ENCODE measurements at regions not wholly inside any gene's neighbourhood (a gene's known extent, or its start where the extent isn't known, plus 50 kb on each side); places are given as distances from the start of the nearest gene placed in this dataset.

DNA sequence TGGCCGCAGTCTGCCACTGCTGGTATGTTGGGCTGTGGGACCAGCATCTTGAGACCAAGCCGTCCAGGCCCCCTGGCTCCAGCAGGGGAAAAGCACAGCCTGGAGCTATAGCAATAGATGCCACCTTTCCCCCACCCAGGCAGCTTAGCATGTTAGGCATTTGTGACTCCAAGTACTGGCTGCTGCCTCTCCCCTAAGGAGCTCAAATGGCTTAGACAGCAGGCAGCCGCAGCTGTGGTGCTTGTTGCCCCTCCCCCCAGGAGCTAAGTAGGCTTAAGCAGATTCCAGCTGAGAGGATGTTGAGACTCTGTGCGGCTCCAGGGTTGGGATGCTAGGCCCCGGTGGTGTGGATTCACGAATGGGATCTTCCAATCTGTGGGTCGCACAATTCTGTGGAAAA, 88.8 kb upstream of the ANKFN1 start:
- no peak for DNase-seq (ENCODE audit: low spot score)
- in situ Hi-C loops (cut with HindIII; ENCODE audit: low sequenced_read_pairs), result no loop called here

DNA sequence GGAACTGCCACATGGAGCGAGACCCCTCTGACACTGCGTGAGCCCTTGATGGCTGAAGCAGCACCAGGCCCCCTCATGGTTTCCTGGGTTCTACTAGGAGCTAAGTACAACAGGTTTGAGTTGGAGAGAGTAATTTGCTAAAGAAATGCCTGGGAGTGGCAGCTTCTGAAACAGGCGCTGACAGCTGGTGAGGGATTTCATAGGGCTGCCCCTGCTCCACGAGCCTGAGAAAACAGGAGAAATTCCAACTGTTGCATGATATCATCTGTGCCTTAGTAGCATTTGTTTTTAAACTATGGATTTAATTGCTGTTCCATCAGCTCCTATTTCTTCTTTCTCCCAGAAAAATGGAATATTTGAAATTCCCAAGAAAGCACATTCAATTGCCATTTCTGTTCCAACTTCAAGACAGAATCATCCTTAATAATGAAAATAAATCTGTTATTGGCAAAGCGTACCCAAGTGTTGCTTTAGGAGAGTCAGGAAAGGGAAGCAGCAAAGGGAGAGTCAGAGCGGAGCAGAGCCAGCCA, 78.8 kb upstream of the ANKFN1 start:
- in situ Hi-C loops (cut with HindIII; ENCODE audit: low sequenced_read_pairs), result no loop called here
- DNase-seq (ENCODE audit: low spot score), result no peak

DNA sequence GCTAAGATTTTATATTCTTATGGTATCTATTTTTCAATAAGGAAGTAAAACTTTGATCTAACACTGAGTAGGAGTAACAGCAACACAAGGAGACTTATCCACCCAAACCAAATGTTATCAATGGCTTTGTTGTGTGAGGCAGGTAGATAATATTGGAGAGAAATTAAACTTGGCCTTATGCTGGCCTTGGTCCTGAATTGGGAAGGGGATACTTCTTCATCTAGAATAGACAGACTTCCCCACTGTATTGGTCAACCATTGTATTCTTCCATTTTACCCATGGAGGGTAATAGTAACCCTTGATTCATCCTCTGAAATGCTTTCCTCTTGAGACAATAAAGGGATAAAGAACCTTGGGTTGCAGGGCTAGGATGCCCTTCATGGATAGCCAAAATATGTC, 76.3 kb upstream of the ANKFN1 start:
- no peak for DNase-seq (ENCODE audit: low spot score)
- in situ Hi-C loops (cut with HindIII; ENCODE audit: low sequenced_read_pairs), result no loop called here

DNA sequence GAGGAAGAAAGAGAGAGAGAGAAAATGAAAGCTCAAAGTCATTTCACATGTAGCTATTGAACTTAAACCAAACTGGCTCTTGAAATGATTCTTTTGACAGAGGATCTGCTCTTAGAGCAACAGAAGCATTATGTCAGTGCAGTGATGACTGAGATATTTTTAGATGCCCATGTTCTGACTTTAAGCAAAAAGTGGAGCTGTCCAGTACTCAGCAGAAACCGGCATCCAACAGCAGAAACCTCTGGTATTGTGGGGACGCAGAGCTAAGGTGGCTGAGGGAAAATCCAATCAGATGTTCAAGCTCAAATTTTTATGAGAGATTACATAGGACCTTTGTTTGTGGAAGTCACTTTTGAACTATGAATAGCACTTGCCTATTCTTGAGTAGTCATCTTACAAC, 69.8 kb upstream of the ANKFN1 start:
- in situ Hi-C loops (cut with HindIII; ENCODE audit: low sequenced_read_pairs), result no loop called here
- no peak for DNase-seq (ENCODE audit: low spot score)

DNA sequence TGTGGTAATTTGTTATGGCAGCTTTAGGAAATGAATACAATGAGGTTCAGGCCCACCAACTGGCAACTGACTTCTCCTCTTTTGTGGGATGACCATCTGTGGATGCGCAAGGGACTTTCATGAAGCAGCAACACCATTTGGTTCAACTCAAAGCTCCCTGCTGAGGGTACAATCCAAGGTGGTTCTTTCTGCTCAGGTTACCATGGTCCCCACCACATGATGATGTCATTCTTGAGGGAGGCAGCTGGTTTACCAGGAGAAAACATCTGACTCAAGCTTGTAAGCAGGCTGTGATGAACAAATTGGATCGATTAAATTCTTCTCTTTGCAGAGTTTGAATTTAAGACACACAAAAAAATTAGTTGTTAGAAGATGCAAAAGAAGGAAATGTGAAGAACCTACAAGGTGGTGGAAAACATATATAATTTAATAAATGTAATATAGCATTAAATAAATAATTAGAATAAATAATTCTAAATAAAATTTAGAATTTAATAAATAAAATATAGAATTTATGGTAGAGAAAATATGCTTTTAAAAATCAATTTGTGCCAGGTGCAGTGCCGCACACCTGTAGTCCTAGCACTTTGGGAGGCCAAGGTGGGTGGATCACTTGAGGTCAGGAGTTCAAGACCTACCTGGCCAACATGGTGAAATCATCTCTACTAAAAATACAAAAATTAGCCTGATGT, 67.6 kb upstream of the ANKFN1 start:
- DNase-seq (ENCODE audit: low spot score), result no peak
- in situ Hi-C loops (cut with HindIII; ENCODE audit: low sequenced_read_pairs), result no loop called here

DNA sequence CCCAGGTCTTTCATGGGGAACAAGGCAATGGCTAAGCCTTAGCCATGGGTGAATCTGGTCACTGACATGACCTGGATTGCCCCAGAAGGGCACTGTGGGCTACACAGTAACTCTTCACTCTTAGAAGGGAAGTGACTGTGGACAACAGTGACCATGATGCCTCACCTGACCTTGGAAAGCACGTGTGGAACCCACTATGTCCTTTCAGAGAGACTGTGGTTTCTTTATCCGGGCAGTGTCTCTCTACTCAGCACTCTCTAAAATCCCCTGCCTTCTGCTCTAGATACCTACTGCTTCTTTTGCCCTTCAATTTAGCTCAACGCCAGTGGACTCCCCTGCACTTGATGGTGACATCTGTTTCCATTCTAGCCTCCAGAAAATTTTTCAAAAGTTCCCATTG, 66.1 kb upstream of the ANKFN1 start:
- in situ Hi-C loops (cut with HindIII; ENCODE audit: low sequenced_read_pairs), result no loop called here
- DNase-seq (ENCODE audit: low spot score), result no peak

DNA sequence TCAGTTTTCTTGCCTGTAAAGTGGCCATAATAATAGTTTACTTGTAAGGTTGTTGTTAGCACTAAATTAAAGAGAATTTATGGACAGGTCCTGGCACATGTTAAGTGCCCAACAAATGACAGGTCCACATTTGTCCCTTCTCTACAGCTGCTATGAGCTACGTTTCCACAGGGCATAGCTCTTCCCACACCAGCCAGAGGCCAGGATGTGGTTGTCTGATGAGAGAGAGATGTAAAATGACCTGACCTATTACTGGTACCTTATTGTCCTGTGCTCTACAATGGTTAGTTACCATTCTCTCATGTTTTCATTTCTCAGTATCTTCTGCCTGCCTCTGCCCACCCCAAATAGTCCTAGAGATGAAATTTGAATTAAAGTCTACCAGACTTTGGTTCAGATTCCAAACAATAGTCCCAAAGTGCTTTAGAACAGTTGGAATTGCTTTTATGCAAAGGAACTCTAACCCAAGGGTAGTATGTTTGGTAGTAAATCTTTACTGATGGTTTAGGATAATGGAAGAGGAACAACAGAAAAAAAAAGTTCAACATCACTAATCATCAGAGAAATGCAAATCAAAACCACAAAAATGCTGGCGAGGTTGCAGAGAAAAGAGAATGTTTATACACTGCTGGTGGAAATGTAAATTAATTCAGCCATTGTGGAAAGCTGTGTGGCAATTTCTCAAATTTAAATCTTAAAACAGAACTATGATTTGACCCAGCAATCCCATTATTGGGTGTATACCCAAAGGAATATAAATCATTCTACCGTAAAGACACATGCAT, 57.1 kb upstream of the ANKFN1 start:
- no peak for DNase-seq (ENCODE audit: low spot score)
- in situ Hi-C loops (cut with HindIII; ENCODE audit: low sequenced_read_pairs), result no loop called here

DNA sequence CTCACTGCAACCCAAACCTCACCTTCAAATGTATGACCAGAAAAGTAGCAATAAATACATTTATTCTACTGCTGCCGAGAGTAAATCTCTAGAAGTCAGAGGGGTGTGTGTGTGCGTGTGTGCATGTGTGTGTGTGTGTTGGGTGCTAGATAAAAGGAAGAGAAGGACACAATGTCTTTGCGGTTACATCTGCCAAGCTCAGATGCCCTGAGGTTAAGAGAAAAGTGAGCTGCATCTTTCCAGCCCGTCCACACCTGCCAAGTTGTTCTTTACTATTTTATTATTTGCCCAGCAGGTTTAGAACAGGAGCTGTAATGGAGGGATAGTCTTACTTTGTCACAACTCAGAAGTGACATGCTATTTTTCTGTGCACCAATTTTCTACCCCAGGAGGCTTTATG, 54.5 kb upstream of the ANKFN1 start:
- in situ Hi-C loops (cut with HindIII; ENCODE audit: low sequenced_read_pairs), result no loop called here
- no peak for DNase-seq (ENCODE audit: low spot score)

DNA sequence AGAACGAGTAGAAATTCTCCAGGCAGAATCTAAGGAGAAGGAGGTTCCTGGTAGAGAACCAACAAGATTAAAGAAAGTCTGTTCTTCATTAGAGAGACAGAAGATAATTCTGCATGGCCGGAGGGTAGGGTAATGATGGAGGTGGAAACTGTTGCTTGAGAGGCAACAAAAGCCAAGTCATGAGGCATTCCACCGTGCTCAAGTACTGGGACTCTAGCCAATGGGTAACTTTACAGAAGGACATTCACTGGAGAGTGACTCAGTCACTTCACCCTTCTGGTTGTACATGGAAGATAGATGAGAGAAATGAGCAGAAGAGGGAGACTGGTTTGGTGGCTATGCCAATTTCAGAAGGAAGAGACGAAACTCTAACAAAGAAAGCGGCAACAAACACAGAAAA, 53.6 kb upstream of the ANKFN1 start:
- DNase-seq (ENCODE audit: low spot score), result no peak
- in situ Hi-C loops (cut with HindIII; ENCODE audit: low sequenced_read_pairs), result no loop called here
